Muscle layer of duodenum (tissue), 2 donors: ENCODE measurements at regions not wholly inside any gene's neighbourhood (a gene's known extent, or its start where the extent isn't known, plus 50 kb on each side); places are given as distances from the start of the nearest gene placed in this dataset.

Experiments used
- H3K27ac ChIP-seq: one replicate; pipeline ENCODE4 v1.7.0; 2013; ENCODE audit warnings: mild to moderate bottlenecking, low read length
- H3K27me3 ChIP-seq: one replicate; pipeline ENCODE4 v1.7.0; 2013; ENCODE audit warnings: low read depth, mild to moderate bottlenecking, control low read depth, low read length
- H3K36me3 ChIP-seq, 2 donors: one replicate each; pipeline ENCODE4 v1.7.0; 2013; ENCODE audit warnings: low read length in 2 of 2, control low read depth in 1 of 2, mild to moderate bottlenecking in 1 of 2; ENCODE audit not compliant: insufficient read depth in 2 of 2, control insufficient read depth in 1 of 2
- H3K4me1 ChIP-seq, 2 donors: one replicate each; pipeline ENCODE4 v1.7.0; 2013; ENCODE audit warnings: low read length in 2 of 2, mild to moderate bottlenecking in 2 of 2, control low read depth in 1 of 2, moderate library complexity in 1 of 2; ENCODE audit not compliant: insufficient read depth in 2 of 2, control insufficient read depth in 1 of 2
- H3K4me3 ChIP-seq, 2 donors: one replicate each; pipeline ENCODE4 v1.7.0; 2013; ENCODE audit warnings: low read length in 2 of 2, low read depth in 1 of 2, mild to moderate bottlenecking in 1 of 2
- H3K9me3 ChIP-seq, 2 donors: one replicate each; pipeline ENCODE4 v1.7.0; 2013; ENCODE audit warnings: low read length in 2 of 2, control low read depth in 1 of 2, mild to moderate bottlenecking in 1 of 2; ENCODE audit not compliant: control insufficient read depth in 1 of 2
- donor health status: healthy.

DNA sequence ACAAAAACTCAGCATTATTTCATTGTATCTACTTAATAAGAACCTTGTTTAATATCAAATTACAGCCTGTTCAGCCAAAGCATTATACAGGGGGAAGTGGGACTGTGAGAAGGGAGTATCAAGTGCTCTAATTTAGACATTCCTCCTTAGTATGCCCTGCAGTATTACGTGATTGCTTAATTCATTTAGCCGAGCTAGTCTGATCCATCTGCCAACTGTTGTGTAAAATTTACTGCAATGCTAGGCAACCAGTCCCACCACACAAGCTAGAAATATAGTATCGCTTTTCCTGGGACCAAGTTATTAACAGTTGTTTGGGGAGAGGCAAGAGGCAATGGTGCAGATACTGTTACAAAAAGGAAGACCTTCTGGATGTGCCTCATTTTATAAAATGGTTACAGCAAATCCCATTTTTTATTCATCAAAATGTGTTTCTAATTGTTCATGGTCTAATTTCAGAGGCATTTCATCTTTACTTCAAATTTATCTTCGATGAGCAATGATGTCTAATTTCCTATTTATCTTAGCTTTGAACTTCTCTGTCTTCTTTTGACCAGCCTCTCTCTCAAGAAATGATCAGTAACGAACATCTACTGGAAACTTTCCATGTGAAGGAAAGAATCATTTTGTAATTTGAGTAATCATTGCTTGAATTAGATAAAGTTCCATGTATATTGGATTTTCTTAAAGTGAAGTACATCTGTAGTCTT, 283.3 kb downstream of the DUSP10 start:
- Histone ChIP-seq H3K4me1 (peaks cover 0 to 25% of the 10 kb centered on the region in 2 donors), H3K27ac (peak overlapping the region; percentile 43), H3K27me3 (no peaks in the 10 kb centered on the region), H3K4me3 (peak overlapping the region in 1 of 2 donors; percentile 3), H3K9me3 (no peaks in the 10 kb centered on the region), H3K36me3 (no peaks in the 10 kb centered on the region)

DNA sequence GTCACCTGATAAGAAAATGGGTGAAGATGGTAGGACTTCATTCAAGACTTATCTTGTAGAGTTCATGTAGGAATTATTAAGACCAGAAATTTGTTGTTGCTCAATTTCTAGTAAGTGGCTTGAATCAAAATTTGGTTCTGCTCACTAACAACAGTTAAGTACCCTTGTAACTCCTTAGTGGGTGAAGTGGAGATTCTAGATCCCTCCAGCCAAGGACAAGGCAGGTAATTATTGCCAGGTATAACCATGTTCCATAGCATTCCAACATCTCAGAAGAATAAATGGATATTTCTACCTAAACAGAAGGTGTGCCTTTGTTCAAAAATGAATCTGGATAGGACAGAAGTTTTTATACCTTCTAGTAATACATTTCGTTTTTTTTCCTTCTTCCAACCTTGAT, 282.3 kb downstream of the DUSP10 start:
- no peaks in the 10 kb centered on the region for H3K9me3 ChIP-seq
- no peaks in the 10 kb centered on the region for H3K27me3 ChIP-seq
- no peak overlapping the region for H3K4me3 ChIP-seq
- peaks cover 0 to 25% of the 10 kb centered on the region in 2 donors for H3K4me1 ChIP-seq
- no peaks in the 10 kb centered on the region for H3K36me3 ChIP-seq
- H3K27ac ChIP-seq = no peak overlapping the region

DNA sequence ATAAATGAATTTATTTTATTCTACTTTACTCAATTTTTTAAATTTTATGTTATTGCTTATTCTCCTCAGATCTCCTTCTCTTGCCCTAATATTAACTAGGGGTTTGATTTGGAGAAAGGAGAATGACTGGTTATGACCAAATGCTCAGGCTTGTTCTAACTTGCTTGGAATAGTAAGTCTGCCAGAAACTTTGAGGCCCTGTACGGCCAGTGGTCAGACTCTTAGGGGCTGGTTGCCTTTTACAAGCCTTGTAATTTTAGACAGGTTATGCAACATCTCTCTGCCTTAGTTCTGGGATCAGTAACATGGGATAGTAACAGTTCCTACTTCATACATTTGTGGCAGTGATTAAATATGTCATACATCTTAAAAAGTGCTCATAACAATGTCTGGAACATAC, 279.5 kb downstream of the DUSP10 start:
- no peaks in the 10 kb centered on the region for H3K9me3 ChIP-seq
- H3K4me1 ChIP-seq = peaks cover 0 to 20% of the 10 kb centered on the region in 2 donors
- no peak overlapping the region for H3K27ac ChIP-seq
- H3K27me3 ChIP-seq = no peaks in the 10 kb centered on the region
- no peak overlapping the region for H3K4me3 ChIP-seq
- no peaks in the 10 kb centered on the region for H3K36me3 ChIP-seq

DNA sequence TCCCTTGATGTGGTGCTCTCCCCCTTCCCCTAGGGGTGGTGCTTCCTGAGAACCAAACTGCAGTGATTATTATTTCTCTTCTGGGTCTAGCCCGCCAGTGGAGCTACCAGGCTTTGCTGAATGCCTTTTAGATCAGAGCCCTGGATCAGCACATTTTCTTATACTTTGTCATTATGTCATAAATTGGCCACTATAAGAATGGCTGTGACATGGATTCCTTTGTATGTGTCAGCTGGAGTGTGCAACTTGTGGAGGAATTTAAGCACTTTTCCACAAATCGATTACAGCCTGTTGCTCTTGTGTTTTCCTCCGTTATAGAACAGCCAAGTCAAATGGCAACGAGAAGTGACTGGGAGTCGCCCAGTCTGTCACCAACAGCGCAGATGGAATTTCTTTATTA, 273.3 kb downstream of the DUSP10 start:
- Histone ChIP-seq H3K9me3 (peaks cover 0 to 4% of the 10 kb centered on the region in 2 donors), H3K27ac (no peak overlapping the region), H3K4me1 (no peaks in the 10 kb centered on the region), H3K36me3 (no peaks in the 10 kb centered on the region), H3K27me3 (no peaks in the 10 kb centered on the region), H3K4me3 (no peak overlapping the region)

DNA sequence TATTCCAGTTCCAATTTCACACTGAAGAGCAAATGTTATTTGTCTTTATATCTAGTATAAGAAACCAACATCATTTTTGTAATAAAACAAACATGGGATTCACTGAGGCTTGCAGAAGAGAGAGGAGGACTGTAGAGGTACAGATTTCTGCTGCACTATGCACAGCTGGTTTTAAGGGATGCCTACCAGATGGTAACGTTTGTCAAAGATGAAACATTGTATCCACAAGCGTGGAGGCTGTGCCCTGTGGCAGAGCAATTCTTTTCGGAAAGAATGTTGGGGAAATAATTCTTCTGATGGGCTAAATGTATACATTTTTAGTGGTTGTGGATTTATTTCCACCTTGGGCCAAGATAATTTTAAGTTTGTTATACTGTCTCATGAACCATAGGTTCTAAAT, 272.4 kb downstream of the DUSP10 start:
- H3K4me3 ChIP-seq = no peak overlapping the region
- H3K36me3 ChIP-seq = no peaks in the 10 kb centered on the region
- no peaks in the 10 kb centered on the region for H3K27me3 ChIP-seq
- peaks cover 0 to 4% of the 10 kb centered on the region in 2 donors for H3K9me3 ChIP-seq
- H3K27ac ChIP-seq = no peak overlapping the region
- H3K4me1 ChIP-seq = no peaks in the 10 kb centered on the region

DNA sequence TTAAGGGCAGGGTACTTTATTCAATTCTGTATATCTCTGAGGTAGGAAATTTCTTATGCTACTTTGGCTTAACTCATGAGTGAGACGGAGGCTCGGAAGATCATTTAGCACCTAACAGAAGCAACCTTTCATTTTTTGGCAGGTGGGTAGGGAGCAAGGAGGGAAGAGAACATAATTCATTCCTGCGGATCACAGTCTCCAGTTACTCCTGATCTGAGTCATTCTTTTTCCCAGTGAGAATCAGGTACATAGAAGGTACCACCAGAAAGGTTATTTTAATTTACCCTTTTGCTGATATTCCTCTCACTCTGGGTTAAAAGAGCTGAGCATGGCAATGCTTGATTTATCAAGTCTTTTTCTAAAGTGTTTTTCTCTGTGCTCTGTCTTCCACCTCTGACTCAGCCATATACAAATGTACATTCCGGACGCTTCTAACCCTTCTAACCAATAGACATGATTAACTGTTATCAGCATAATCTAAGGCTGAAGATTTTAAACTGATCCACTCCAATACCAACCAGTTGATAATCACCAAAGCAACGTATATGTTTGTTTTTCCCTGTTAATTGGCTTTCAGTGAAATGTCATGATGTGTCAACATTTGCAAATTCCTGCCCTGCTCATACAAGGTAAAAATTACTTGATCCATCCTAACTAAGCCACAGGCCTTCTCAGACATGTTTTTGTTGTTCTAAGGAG, 271.7 kb downstream of the DUSP10 start:
- H3K27ac ChIP-seq = no peak overlapping the region

DNA sequence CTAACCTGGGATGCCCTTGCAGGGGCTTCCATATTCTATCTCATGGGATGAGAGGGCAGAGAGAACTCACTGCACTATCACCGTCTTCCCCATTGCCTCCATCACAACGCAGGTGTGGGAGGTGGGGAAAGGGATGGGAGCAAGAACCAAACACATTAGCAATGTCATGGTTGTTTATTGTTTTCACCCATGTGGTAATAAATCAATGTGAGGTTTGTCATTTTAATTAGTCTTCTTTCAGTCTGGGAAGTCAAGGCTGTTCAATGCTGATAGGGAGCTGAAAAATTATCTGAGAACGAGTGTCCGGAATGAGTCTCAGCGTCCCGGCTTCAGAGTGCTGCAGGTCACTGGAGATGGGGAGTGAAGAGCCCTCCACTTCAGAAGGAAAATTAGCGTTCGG, 268.5 kb downstream of the DUSP10 start:
- Histone ChIP-seq H3K4me1 (no peaks in the 10 kb centered on the region), H3K27ac (no peak overlapping the region), H3K4me3 (no peak overlapping the region), H3K9me3 (no peaks in the 10 kb centered on the region), H3K36me3 (no peaks in the 10 kb centered on the region), H3K27me3 (no peaks in the 10 kb centered on the region)

More for the DNA sequence above, 271.7 kb downstream of the DUSP10 start:
- Histone ChIP-seq H3K4me1 (no peaks in the 10 kb centered on the region), H3K27me3 (no peaks in the 10 kb centered on the region), H3K9me3 (peaks cover 0 to 4% of the 10 kb centered on the region in 2 donors), H3K4me3 (no peak overlapping the region), H3K36me3 (no peaks in the 10 kb centered on the region)

DNA sequence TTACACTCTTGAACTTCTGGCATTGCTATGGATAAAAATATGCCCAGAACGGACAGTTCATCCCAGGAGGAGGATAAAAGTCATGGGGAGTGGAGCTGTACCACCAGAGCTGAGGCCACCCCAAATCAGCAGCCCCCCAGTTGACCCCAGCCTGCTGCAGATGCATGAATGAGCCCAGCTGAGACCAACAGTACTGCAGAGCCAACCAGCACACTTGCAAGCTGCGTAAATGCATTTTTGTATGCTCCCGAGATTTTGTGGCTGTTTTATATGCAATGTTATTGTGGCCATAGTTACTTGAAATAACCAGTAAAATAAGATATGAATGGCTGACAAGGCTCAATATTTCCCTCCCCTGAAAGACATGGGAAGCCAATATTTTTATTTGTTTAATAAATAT, 264.6 kb downstream of the DUSP10 start:
- Histone ChIP-seq H3K4me3 (no peak overlapping the region), H3K36me3 (no peaks in the 10 kb centered on the region), H3K4me1 (no peaks in the 10 kb centered on the region), H3K27ac (no peak overlapping the region), H3K9me3 (no peaks in the 10 kb centered on the region), H3K27me3 (no peaks in the 10 kb centered on the region)

DNA sequence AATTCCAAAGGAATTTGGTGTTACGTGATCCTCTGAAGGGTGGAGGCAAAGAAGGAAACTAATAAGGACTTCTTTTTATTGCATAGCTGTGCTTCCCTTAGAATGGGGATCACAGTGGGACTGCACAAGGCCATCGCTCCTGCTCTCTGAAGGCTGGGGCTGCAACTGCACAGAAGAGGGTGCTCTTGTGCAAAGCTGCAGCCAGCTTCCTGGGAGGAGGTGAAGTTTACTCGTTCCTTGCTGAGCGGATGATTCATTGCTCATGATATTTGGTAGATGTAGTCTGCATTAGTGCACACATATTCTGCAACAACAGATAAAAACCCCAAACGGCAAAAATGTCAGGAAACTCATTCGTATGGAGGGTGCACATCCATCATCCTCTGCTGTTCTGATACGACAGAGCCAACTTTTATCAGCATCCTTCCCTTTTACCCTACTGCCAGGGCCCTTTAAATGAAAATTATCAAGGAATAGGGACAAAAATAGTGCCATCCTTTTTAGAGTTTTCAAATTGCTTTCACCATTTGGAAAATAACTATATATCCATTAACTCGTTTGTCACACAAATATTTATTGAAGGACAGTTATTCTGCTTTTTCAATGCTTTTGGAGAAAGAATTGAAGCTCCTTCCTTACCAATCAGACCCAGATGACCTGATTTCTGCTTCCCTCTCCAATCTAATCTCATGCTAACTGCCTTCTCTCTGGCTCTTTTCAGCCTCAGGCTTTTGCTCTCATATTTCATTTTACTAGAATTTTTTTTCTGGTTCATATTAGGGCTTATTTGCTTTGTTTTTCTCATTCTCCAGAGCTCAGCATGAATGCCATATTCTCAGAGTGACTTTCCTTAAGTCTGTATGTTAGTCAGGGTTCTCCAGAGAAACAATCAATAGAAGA, 263.6 kb downstream of the DUSP10 start:
- Histone ChIP-seq H3K4me3 (no peak overlapping the region), H3K9me3 (no peaks in the 10 kb centered on the region), H3K27me3 (no peaks in the 10 kb centered on the region), H3K36me3 (no peaks in the 10 kb centered on the region), H3K4me1 (no peaks in the 10 kb centered on the region), H3K27ac (no peak overlapping the region)

DNA sequence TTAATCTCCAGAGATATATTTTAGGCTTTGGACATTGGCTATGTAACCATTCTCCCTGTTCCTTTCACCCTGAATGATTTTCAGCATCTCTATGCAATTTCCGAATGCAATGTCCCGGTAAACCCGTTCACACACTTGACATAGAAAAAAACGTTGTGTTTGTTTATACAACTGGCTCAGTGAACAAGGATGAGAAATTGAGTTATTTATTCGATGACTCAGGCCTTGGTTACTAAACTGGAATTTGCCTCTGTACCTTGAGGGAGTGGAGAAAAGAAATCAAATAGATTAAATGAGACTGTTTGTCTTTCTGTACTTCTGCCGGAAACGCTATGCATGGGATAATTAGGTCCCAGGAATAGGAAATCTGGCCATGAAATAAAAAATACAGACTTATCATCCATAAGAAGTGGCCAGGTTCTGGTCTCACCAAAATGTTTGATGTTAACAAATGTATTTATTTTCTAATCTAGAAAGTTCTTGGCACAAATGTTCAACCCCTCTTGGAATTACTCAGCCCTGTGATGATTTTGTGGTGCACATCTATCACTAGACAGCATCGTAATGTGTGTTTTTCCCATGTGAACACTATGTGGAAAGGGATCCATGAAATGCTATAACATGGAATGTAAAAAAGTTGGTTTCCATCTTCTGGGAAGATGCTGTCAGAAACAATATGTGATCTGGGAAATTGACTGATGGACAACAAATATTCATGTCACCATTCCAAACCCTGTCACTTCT, 253.9 kb downstream of the DUSP10 start:
- Histone ChIP-seq H3K4me1 (no peaks in the 10 kb centered on the region), H3K27ac (no peak overlapping the region), H3K4me3 (no peak overlapping the region), H3K36me3 (no peaks in the 10 kb centered on the region), H3K9me3 (no peaks in the 10 kb centered on the region), H3K27me3 (no peaks in the 10 kb centered on the region)

DNA sequence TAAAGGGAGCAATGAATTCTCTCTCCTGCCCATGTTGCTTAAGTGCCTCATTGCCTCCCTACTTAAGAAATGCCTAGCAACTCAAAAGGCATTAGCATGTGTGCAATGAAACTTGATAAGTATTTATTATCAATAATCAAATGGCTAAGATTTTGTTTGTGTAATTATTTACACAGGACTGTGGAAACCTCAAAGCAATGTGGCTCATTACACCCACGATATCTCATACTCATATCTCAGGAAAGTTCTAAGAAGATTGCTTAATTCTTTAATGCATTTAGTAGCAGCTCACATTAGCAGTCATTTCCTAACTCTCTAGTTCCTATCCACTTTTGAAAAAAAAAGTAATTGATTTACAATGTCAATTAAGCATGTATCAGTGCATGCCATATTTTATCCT, 253.3 kb downstream of the DUSP10 start:
- H3K36me3 ChIP-seq = no peaks in the 10 kb centered on the region
- H3K9me3 ChIP-seq = no peaks in the 10 kb centered on the region
- H3K4me1 ChIP-seq = no peaks in the 10 kb centered on the region
- no peak overlapping the region for H3K4me3 ChIP-seq
- H3K27me3 ChIP-seq = no peaks in the 10 kb centered on the region
- no peak overlapping the region for H3K27ac ChIP-seq
